ENCODE measurements at regions not wholly inside any gene's neighbourhood (a gene's known extent, or its start where the extent isn't known, plus 50 kb on each side); places are given as distances from the start of the nearest gene placed in this dataset.
A peak's percentile ranks its signal among the peaks of the same experiment; 100 is the strongest.

DNA sequence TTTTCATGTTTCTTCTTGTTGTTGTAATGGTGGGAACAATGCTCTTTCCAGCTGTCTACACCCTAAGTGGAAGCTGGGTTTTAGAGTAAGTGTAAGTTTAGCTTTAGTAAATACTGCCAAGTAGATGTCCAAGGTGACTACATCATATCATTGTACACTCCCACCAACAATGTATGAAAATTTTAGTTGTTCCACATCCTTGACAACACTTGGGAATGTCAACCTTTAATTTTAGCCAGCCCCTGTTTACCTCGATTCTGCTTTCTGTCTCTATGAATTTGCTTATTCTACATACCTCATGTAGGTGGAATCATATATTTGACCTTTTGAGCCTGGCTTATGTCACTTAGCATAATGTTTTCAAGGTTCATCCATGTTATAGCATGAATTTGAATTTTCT is 93.0 kb downstream of the MTPAP start:
- no peak for DNase-seq (ENCODE audit: low read depth)

DNA sequence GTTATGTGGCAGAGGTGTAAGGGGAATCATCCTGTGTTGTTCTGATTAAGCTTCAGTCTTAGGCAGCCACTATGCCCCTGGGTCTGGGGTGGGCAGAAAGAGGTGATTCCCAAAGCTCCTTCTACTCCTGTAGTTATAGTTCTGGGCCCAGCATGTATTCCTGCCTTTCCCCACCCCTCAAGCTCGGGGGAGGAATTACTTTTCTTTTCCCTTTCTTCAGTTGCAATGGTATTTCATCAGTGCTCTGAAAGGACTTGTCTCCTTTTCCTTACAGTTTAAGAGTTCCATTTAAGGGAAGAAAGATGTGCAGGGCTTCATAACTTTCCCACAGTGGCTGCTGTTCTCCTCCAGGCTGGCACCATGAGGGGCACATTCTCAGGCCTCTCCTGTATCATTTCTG is 94.2 kb downstream of the MTPAP start:
- DNase-seq (ENCODE audit: low read depth), result no peak

DNA sequence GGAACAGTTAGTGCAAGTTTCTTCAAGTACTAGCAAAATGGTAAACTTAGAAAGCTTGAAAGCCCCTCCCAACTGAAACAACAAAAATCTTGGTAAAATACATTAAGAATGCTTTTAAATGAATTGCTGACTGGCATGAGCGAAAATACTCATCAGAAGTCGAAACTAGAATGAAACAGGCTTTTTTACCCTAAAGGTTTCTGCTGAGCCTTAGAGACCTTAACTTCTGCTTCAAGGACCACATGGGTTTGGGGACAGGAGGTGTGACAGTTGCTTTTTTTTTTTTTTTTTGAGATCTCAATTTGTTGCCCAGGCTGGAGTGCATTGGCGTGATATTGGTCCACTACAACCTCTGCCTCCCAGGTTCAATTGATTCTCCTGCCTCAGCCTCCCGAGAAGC is 100.3 kb downstream of the MTPAP start:
- no peak for DNase-seq (ENCODE audit: low read depth)

- DNase-seq (ENCODE audit: low read depth), result no peak
These were observed 101.4 kb downstream of the MTPAP start for GRCh38 chr10:30247704-30248103.

GRCh38 chr10:30241422-30242110 is 107.5 kb downstream of the MTPAP start:
- DNase-seq (ENCODE audit: low read depth), result no peak

GRCh38 chr10:30238836-30239235 is 110.2 kb downstream of the MTPAP start:
- DNase-seq (ENCODE audit: low read depth), result no peak

GRCh38 chr10:30233186-30233959 is 115.7 kb downstream of the MTPAP start:
- peak; percentile 64 for DNase-seq (ENCODE audit: low read depth)

DNA sequence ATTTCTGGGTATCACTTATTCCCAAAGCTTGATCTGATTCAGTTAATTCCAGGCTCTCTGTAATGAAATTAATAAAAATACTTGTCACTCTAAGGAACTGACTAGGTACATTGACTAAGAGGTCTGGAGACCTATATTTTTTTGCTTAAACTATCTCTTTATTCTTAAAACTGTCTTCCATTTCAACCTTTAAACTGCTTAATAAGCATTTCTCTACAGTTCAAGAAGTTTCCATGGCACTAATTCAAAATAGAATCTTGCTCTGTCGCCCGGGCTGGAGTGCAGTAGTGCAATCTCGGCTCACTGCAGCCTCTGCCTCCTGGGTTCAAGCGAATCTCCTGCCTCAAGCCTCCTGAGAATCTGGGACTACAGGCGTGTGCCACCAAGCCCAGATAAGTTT is 117.4 kb downstream of the MTPAP start:
- no peak for DNase-seq (ENCODE audit: low read depth)

- DNase-seq (ENCODE audit: low read depth), result no peak
These were observed 117.9 kb downstream of the MTPAP start for GRCh38 chr10:30231071-30231652.

DNA sequence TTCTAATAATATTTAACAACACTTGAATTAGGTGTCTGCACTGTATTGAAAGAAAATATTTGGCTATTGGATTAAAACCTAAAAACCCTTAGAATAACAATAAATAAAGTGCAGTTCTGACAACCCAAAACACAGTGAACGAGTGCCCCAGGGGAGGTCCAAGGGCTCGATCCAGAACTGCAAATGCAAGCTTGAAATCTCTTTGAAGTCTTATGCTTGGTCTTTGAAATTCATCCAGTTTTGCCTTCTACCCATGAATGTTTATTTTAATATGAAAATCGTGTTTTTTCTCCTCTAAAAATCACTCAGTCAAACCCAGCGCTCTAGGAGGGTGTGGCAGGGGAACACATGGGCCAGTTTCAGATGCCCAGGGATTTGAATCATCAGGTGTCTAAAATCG is 119.5 kb downstream of the MTPAP start:
- DNase-seq (ENCODE audit: low read depth), result no peak

GRCh38 chr10:30228417-30229036 is 120.6 kb downstream of the MTPAP start:
- DNase-seq (ENCODE audit: low read depth), result no peak

GRCh38 chr10:30227481-30227880 is 121.6 kb downstream of the MTPAP start:
- peak; percentile 15 for DNase-seq (ENCODE audit: low read depth)

- peak; percentile 58 for DNase-seq (ENCODE audit: low read depth)
These were observed 128.9 kb downstream of the MTPAP start for GRCh38 chr10:30219971-30220751.

DNA sequence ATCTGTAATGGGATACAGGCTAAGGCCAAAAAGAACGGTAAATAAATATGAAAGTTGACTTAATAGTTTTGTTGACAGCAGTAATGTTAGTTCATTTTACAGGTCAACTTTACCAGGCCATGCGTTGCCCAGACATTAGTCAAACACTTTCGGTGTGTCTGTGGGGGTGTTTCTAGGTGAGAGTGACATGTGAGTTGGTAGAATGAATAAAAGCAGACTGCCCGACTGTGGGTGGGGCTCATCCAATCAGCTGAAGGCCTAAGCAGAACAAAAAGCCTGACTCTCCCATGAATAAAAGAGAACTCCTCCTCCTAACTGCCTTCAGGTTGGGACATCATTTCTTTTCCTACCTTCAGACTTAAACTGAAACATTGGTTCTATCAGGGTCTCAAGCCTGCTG is 132.3 kb downstream of the MTPAP start:
- no peak for DNase-seq (ENCODE audit: low read depth)

GRCh38 chr10:30215623-30216022 is 133.5 kb downstream of the MTPAP start:
- no peak for DNase-seq (ENCODE audit: low read depth)

GRCh38 chr10:30215141-30215540 is 133.9 kb downstream of the MTPAP start:
- peak; percentile 39 for DNase-seq (ENCODE audit: low read depth)

DNA sequence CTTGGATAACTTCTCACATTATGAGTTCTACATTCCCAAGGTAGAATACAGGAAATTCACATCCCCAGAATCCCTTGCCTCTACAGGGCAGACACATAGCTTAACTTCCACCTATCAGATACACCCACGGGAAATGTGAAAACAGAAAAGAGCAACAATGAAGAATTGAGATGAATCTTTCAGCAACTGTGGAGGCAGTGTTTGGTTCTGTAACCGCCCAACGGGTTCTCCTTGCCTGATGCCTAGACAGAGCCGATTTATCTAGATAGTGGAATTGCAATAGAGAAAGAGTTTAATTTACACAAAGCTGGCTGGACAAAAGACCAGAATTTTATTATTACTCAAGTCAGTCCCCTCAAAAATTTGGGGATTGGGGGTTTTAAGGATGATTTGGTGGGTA is 138.8 kb downstream of the MTPAP start:
- DNase-seq (ENCODE audit: low read depth), result no peak

DNA sequence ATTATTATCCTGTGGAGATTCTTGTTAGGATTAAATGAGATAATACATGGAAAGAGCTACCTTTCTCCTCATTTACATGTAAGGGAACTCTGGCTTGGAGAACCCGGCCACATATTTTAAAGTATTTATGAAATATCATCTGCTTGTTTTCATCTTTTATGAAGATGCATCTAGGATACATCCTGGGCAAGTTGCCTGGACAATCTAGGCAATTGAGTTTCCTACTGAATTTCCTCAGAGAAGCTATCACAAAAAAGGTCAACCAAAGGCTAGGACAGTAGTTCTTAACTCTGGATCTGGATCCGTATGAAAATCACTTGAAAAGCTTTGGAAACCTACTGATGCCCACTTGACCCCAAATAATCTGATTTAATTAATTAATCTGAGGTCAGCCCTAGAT is 140.7 kb downstream of the MTPAP start:
- DNase-seq (ENCODE audit: low read depth), result no peak

DNA sequence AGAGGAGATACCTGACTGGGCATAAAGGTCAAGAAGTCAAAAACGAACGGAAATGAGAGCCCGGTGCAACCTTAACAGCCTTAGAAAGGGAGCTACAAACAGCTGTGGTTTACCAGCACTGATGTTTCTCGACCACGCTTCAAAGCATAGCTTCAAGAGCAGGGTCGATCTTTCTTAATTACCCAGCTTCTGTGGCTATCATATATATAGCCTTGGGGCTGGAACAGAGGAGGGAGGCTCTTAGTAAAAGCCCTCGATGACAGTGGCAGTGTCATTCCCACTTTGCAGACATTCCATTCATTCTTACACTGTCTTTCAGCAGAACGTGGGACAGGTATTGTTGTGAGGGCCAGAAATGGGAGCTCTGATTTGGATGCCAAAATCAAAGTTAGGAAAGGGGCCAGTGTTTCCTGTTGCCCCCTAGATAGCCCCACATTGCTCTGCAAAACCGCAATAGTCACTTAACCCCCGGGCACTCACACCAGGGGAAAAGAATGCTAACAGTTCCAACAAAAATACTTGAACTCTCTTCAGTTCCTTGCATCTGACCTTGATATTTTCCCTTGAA is 141.5 kb downstream of the MTPAP start:
- peak; percentile 76 for DNase-seq (ENCODE audit: low read depth)

DNA sequence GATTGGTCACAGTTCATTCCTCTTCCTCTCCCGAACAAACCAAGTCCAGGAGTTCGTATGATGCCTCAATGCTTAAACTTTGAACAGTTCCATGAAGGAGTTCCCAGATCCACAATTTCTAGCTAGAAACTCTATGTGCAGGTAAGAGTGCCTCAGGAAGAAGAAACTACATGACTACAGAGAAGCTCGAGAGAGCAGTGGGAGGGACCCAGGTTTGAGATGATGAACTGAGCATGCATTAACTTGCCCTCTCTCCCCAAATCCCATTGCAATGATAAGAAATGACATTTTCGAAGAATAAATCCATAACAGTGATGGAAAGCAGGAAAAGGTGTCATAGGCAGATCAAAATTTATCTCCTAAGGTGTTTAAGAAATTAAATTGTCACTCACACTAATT is 140.6 kb upstream of the JCAD start:
- no peak for DNase-seq (ENCODE audit: low read depth)

- no peak for DNase-seq (ENCODE audit: low read depth)
These were observed 140.1 kb upstream of the JCAD start for GRCh38 chr10:30199376-30200016.
